GM12873 (cell line): ENCODE measurements at regions not wholly inside any gene's neighbourhood (a gene's known extent, or its start where the extent isn't known, plus 50 kb on each side); places are given as distances from the start of the nearest gene placed in this dataset.

Experiments used
- CTCF ChIP-seq: IDR thresholded peaks from 2 replicates; pipeline ENCODE4 v1.5.1; 2012; ENCODE audit warnings: low read depth, mild to moderate bottlenecking, moderate library complexity, low read length, control low read depth; ENCODE audit not compliant: insufficient read depth; ENCODE audit errors: missing control alignments

GRCh38 chr22:44422746-44423380 lies 75.2 kb downstream of the RTL6 start:
- TF ChIP-seq CTCF, result no peak

- no peak for TF ChIP-seq CTCF
Observed at GRCh38 chr22:44419429-44419828, 78.6 kb downstream of the RTL6 start.

- no peak for TF ChIP-seq CTCF
Observed at GRCh38 chr22:44413211-44413610, 84.8 kb downstream of the RTL6 start.

GRCh38 chr22:44412136-44412731 lies 85.8 kb downstream of the RTL6 start:
- TF ChIP-seq CTCF, result no peak

GRCh38 chr22:44411226-44412135 lies 86.6 kb downstream of the RTL6 start:
- TF ChIP-seq CTCF, result no peak

GRCh38 chr22:44410451-44410991 lies 87.5 kb downstream of the RTL6 start:
- no peak for TF ChIP-seq CTCF

- no peak for TF ChIP-seq CTCF
Observed at GRCh38 chr22:44409974-44410316, 88.1 kb downstream of the RTL6 start.
